Mesenchymal stem cell (in vitro differentiated cells and primary cell): ENCODE measurements at regions not wholly inside any gene's neighbourhood (a gene's known extent, or its start where the extent isn't known, plus 50 kb on each side); places are given as distances from the start of the nearest gene placed in this dataset.

ENCODE experiments used
- DNase-seq: peaks from one replicate; pipeline ENCODE4 v3.0.0-alpha.2; 2013
- H2AFZ ChIP-seq: one replicate; pipeline ENCODE4 v1.6.1; 2013; ENCODE audit warnings: low read depth, mild to moderate bottlenecking, control low read depth, inconsistent platforms, low read length, moderate library complexity
- H2AK5ac ChIP-seq: 2 replicates; pipeline ENCODE4 v1.6.1; 2013; ENCODE audit warnings: low read length, moderate library complexity, mild to moderate bottlenecking, inconsistent platforms; ENCODE audit not compliant: severe bottlenecking
- H2BK120ac ChIP-seq: one replicate; pipeline ENCODE4 v1.6.1; 2013; ENCODE audit warnings: low read depth, mild to moderate bottlenecking, inconsistent platforms, low read length, moderate library complexity
- H2BK12ac ChIP-seq, 2 experiments: one replicate each; pipeline ENCODE4 v1.6.1; 2013; ENCODE audit warnings: inconsistent platforms in 2 of 2, low read length in 2 of 2, mild to moderate bottlenecking in 2 of 2, moderate library complexity in 2 of 2, control low read depth in 1 of 2
- H2BK15ac ChIP-seq: one replicate; pipeline ENCODE4 v1.6.1; 2013; ENCODE audit warnings: mild to moderate bottlenecking, low read depth, inconsistent platforms; ENCODE audit not compliant: poor library complexity, severe bottlenecking
- H2BK5ac ChIP-seq: 2 replicates; pipeline ENCODE4 v1.6.1; 2013; ENCODE audit warnings: low read depth, mild to moderate bottlenecking, low read length, control low read depth, inconsistent platforms; ENCODE audit not compliant: poor library complexity, severe bottlenecking
- H3K14ac ChIP-seq, 2 experiments: one replicate each; pipeline ENCODE4 v1.6.1; 2013; ENCODE audit warnings: inconsistent platforms in 2 of 2, low read length in 2 of 2, control low read depth in 1 of 2, mild to moderate bottlenecking in 1 of 2, moderate library complexity in 1 of 2
- H3K18ac ChIP-seq, 2 experiments: one replicate each; pipeline ENCODE4 v1.6.1; 2013; ENCODE audit warnings: inconsistent platforms in 2 of 2, low read length in 2 of 2, control low read depth in 1 of 2, low read depth in 1 of 2, mild to moderate bottlenecking in 1 of 2
- H3K23ac ChIP-seq, 2 experiments: one replicate each; pipeline ENCODE4 v1.6.1; 2013; ENCODE audit warnings: inconsistent platforms in 2 of 2, low read length in 2 of 2, mild to moderate bottlenecking in 2 of 2, moderate library complexity in 2 of 2, control low read depth in 1 of 2
- H3K27ac ChIP-seq: 2 replicates; pipeline ENCODE4 v1.5.1; 2013; ENCODE audit warnings: mild to moderate bottlenecking, moderate library complexity, low read length, control low read depth, inconsistent platforms; ENCODE audit not compliant: poor library complexity, severe bottlenecking
- H3K27me3 ChIP-seq, 2 experiments: 2 replicates each; pipeline versions ENCODE4 v1.6.1 to v1.7.0; 2013; ENCODE audit warnings: low read length in 2 of 2, mild to moderate bottlenecking in 2 of 2, moderate library complexity in 2 of 2, control low read depth in 1 of 2, inconsistent platforms in 1 of 2; ENCODE audit not compliant: control insufficient read depth in 1 of 2, insufficient read depth in 1 of 2
- H3K36me3 ChIP-seq, 2 experiments: 2 replicates each; pipeline versions ENCODE4 v1.6.1 to v1.7.0; 2013; ENCODE audit warnings: low read length in 2 of 2, control low read depth in 1 of 2, inconsistent platforms in 1 of 2, low read depth in 1 of 2, mild to moderate bottlenecking in 1 of 2; ENCODE audit not compliant: insufficient read depth in 2 of 2, control insufficient read depth in 1 of 2
- H3K4ac ChIP-seq, 2 experiments: one replicate each; pipeline ENCODE4 v1.6.1; 2013; ENCODE audit warnings: inconsistent platforms in 2 of 2, low read length in 2 of 2, mild to moderate bottlenecking in 2 of 2, moderate library complexity in 2 of 2, control low read depth in 1 of 2, low read depth in 1 of 2
- H3K4me1 ChIP-seq: 2 replicates; pipeline ENCODE4 v1.6.1; 2013; ENCODE audit warnings: low read depth, low read length, control low read depth; ENCODE audit not compliant: control insufficient read depth, insufficient read depth
- H3K4me2 ChIP-seq: 2 replicates; pipeline ENCODE4 v1.6.1; 2013; ENCODE audit warnings: low read length, mild to moderate bottlenecking, inconsistent platforms; ENCODE audit not compliant: poor library complexity, severe bottlenecking
- H3K4me3 ChIP-seq, 2 experiments: 2 replicates each; pipeline versions ENCODE4 v1.5.1 to v1.7.0; 2013; ENCODE audit warnings: low read length in 2 of 2, mild to moderate bottlenecking in 2 of 2, control low read depth in 1 of 2, low read depth in 1 of 2; ENCODE audit not compliant: insufficient read depth in 1 of 2
- H3K79me1 ChIP-seq: replicated peaks from 2 replicates; pipeline ENCODE4 v1.6.1; 2013; ENCODE audit warnings: mild to moderate bottlenecking, control low read depth, low read length, inconsistent platforms; ENCODE audit not compliant: poor library complexity, severe bottlenecking
- H3K9ac ChIP-seq: 2 replicates; pipeline ENCODE4 v1.7.0; 2013; ENCODE audit warnings: mild to moderate bottlenecking, low read length, moderate library complexity
- H3K9me3 ChIP-seq: 2 replicates; pipeline ENCODE4 v1.7.0; 2013; ENCODE audit warnings: mild to moderate bottlenecking, low read length; ENCODE audit not compliant: control insufficient read depth
- H4K8ac ChIP-seq: one replicate; pipeline ENCODE4 v1.6.1; 2013; ENCODE audit warnings: inconsistent platforms, mild to moderate bottlenecking, low read length, moderate library complexity
- H4K91ac ChIP-seq: one replicate; pipeline ENCODE4 v1.6.1; 2013; ENCODE audit warnings: mild to moderate bottlenecking, low read length, inconsistent platforms
- WGBS: methylation state at CpG from one replicate; pipeline ENCODE4 v1.1.7; 2013; ENCODE audit warnings: mixed read lengths; 5-methylcytosine and 5-hydroxymethylcytosine counted together

DNA sequence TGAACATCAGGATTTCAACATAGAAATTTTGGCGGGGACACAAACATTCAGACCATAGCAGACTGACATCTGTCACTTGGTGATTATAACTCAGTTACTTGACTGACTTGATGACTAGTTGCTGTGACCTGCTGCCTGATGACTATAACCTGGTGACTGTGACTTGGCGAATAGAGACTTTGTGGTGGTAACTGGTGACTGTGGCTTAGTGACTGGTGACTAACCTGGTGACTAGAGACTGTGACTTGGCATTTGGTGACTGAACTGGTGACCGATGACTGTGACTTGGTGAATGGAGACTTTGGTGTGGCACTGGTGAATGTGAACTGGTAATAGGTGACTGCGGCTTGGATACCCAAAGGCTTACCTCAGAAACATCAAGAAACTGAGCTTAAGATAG lies 563.1 kb upstream of the FAM98A start:
- 82% methylated on average over 3 of the region's 4 CpGs for WGBS
- H3K23ac ChIP-seq = no peak overlapping the region
- H3K4me3 ChIP-seq = no peak overlapping the region
- no peak overlapping the region for H2AK5ac ChIP-seq
- H3K9me3 ChIP-seq = no peaks in the 10 kb centered on the region
- no peaks in the 10 kb centered on the region for H3K4me1 ChIP-seq
- H4K91ac ChIP-seq = no peak overlapping the region
- no peak overlapping the region for H3K4ac ChIP-seq
- H2BK12ac ChIP-seq = no peak overlapping the region
- H3K27me3 ChIP-seq = no peaks in the 10 kb centered on the region
- H3K27ac ChIP-seq = no peak overlapping the region
- no peak overlapping the region for H3K18ac ChIP-seq
- no peak overlapping the region for H2BK5ac ChIP-seq
- no peak overlapping the region for H4K8ac ChIP-seq
- H3K14ac ChIP-seq = no peak overlapping the region
- H3K36me3 ChIP-seq = no peaks in the 10 kb centered on the region
- H2BK120ac ChIP-seq = no peak overlapping the region
- DNase-seq = no peak
- H2AFZ ChIP-seq = no peak overlapping the region
- H3K4me2 ChIP-seq = no peak overlapping the region
- H3K9ac ChIP-seq = no peak overlapping the region
- no peak overlapping the region for H2BK15ac ChIP-seq
- no peaks in the 10 kb centered on the region for H3K79me1 ChIP-seq

DNA sequence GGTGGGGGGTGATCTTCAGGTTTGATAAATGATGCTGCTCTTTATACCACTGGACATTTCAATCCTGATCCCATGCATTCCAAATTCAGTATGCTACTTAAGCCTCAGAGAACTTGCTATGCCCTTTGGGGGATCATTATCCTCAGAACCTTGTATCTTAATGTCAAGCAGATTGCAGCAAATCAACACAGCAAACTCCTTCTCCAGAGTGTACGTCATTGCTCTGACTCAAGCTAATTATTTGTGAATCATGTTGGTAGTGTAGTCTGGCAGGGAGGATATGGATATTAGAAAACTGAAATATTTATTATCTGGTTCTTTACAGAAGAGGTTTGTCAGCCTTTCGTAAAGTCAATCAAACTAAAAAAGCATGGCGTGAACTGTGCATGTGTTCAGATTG lies 562.5 kb upstream of the FAM98A start:
- Histone ChIP-seq H2BK5ac (no peak overlapping the region), H4K8ac (no peak overlapping the region), H3K79me1 (no peaks in the 10 kb centered on the region), H3K27ac (no peak overlapping the region), H2BK12ac (no peak overlapping the region), H3K4me2 (no peak overlapping the region), H3K14ac (no peak overlapping the region), H3K9me3 (no peaks in the 10 kb centered on the region), H2BK120ac (no peak overlapping the region), H3K9ac (no peak overlapping the region), H2AFZ (no peak overlapping the region), H3K18ac (no peak overlapping the region), H3K4me3 (no peak overlapping the region), H4K91ac (no peak overlapping the region), H3K4ac (no peak overlapping the region), H3K27me3 (no peaks in the 10 kb centered on the region), H2AK5ac (no peak overlapping the region), H2BK15ac (no peak overlapping the region), H3K23ac (no peak overlapping the region), H3K4me1 (no peaks in the 10 kb centered on the region), H3K36me3 (no peaks in the 10 kb centered on the region)
- no peak for DNase-seq
- WGBS = 74% methylated on average over 3 of the region's 3 CpGs

DNA sequence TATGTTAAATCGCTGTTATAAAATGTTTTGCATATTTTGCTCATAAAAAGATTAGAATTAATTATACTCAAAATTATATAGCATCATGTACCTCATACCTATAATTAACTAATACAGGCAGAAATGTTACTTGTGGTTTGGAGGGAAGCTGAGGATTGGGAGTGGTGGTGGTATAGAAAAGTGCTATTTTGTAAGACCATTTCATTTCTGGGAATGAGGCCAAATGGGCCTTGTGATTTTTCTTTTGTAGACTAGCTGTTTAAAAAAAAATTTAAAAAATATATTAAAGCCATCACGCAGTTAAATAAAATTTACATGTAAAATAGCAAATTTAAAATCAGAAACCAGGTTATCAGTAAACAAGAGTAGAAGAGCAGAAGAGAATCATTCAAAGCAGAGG lies 560.8 kb upstream of the FAM98A start:
- no peaks in the 10 kb centered on the region for H3K27me3 ChIP-seq
- H3K23ac ChIP-seq = no peak overlapping the region
- no peaks in the 10 kb centered on the region for H3K9me3 ChIP-seq
- no peak overlapping the region for H2BK120ac ChIP-seq
- no peak overlapping the region for H2AFZ ChIP-seq
- H3K36me3 ChIP-seq = no peaks in the 10 kb centered on the region
- DNase-seq = no peak
- no peak overlapping the region for H3K4me2 ChIP-seq
- H4K8ac ChIP-seq = no peak overlapping the region
- H2BK5ac ChIP-seq = no peak overlapping the region
- no peak overlapping the region for H3K4ac ChIP-seq
- H2AK5ac ChIP-seq = no peak overlapping the region
- no peak overlapping the region for H2BK12ac ChIP-seq
- no peak overlapping the region for H3K14ac ChIP-seq
- no peak overlapping the region for H3K9ac ChIP-seq
- no CpG with 5 or more reads among the region's 2 CpGs for WGBS
- no peak overlapping the region for H3K27ac ChIP-seq
- no peaks in the 10 kb centered on the region for H3K79me1 ChIP-seq
- no peaks in the 10 kb centered on the region for H3K4me1 ChIP-seq
- H3K4me3 ChIP-seq = no peak overlapping the region
- H4K91ac ChIP-seq = no peak overlapping the region
- H2BK15ac ChIP-seq = no peak overlapping the region
- no peak overlapping the region for H3K18ac ChIP-seq

DNA sequence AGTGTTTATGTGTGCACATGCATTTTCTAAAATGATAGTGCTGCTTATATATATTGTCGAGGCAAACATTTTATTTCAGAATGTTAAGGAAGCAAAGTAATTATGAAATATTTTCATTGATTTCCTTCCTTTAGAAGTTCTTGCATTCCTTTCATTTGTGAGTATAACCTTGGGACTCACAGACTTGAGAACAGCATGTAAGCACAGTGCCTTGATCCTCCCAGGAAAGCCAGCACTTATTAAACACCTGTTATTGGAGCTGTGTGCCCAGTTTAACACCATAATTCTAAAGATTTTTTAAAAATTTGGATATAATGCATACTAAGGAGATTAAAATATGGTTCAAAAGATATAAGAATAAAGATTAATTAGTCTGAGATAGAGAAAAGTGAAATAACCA lies 554.4 kb upstream of the FAM98A start:
- H3K4ac ChIP-seq = no peak overlapping the region
- no peak overlapping the region for H2AFZ ChIP-seq
- no peaks in the 10 kb centered on the region for H3K79me1 ChIP-seq
- H2AK5ac ChIP-seq = no peak overlapping the region
- H4K91ac ChIP-seq = no peak overlapping the region
- H3K4me1 ChIP-seq = no peaks in the 10 kb centered on the region
- no peaks in the 10 kb centered on the region for H3K9me3 ChIP-seq
- no peaks in the 10 kb centered on the region for H3K36me3 ChIP-seq
- no peak overlapping the region for H3K14ac ChIP-seq
- H3K27me3 ChIP-seq = no peaks in the 10 kb centered on the region
- no peak overlapping the region for H3K27ac ChIP-seq
- 83% methylated on average over 1 of the region's 1 CpG for WGBS
- H2BK12ac ChIP-seq = no peak overlapping the region
- no peak overlapping the region for H3K18ac ChIP-seq
- no peak overlapping the region for H2BK5ac ChIP-seq
- no peak overlapping the region for H4K8ac ChIP-seq
- no peak overlapping the region for H3K23ac ChIP-seq
- no peak for DNase-seq
- no peak overlapping the region for H3K9ac ChIP-seq
- no peak overlapping the region for H3K4me2 ChIP-seq
- H3K4me3 ChIP-seq = no peak overlapping the region
- no peak overlapping the region for H2BK120ac ChIP-seq
- H2BK15ac ChIP-seq = no peak overlapping the region
